Body of pancreas (tissue), 4 donors: ENCODE measurements at regions not wholly inside any gene's neighbourhood (a gene's known extent, or its start where the extent isn't known, plus 50 kb on each side); places are given as distances from the start of the nearest gene placed in this dataset.

Experiments used
- CTCF ChIP-seq, 7 experiments: fragments of 450-650 bp in 4 of 7; fragments of 200-600 bp in 3 of 7; sonication (generic) in 3 of 7; IDR thresholded peaks; one replicate each; pipeline ENCODE4 v1.5.1; 2016 to 2019; ENCODE audit warnings: antibody characterized with exemption in 7 of 7
- POLR2A ChIP-seq, 3 donors: fragments of 450-650 bp; IDR thresholded peaks; one replicate each; pipeline ENCODE4 v1.6.1; 2016; ENCODE audit warnings: antibody characterized with exemption in 3 of 3, mild to moderate bottlenecking in 2 of 3

- no peak for TF ChIP-seq POLR2A (IDR thresholded peaks at IDR 0.05)
- no peak for TF ChIP-seq CTCF (IDR thresholded peaks at IDR 0.05)
Observed at GRCh38 chr13:46472384-46472783, 80.6 kb upstream of the LRCH1 start.
